Heart left ventricle (tissue), 13 donors: ENCODE measurements at regions not wholly inside any gene's neighbourhood (a gene's known extent, or its start where the extent isn't known, plus 50 kb on each side); places are given as distances from the start of the nearest gene placed in this dataset.

ENCODE experiments used
- POLR2A ChIP-seq, 2 donors: fragments of 450-650 bp; IDR thresholded peaks; one replicate each; pipeline ENCODE4 v1.6.1; 2017; ENCODE audit warnings: antibody characterized with exemption in 2 of 2, mild to moderate bottlenecking in 2 of 2, moderate library complexity in 2 of 2
- TF ChIP-seq, protein P1 (sequence below), 12 donors: fragments of 200-600 bp; sonication (generic) in 4 of 12; IDR thresholded peaks; one replicate each; pipeline versions ENCODE4 v1.5.0 to v1.8.0; 2018 to 2022; ENCODE audit warnings: antibody characterized with exemption in 12 of 12, mild to moderate bottlenecking in 5 of 12
- donor health status: ischemic (EF 13 %, LVEDD 7.1; RV severe dilation, severe dysfunction).
- donor health status: DM: no; HTN: yes; CAD: no.
- donor health status: DM: no; HTN: no; CAD: no.
- donor health status: ischemic (EF 25% LVEDD 6.9; RV normal size, moderate dysfunction).
- donor health status: ischemic (EF 25% LVEDD 5.7; RV mildly dilated, moderate dysfunction).
- donor health status: ischemic (EF 35%, LVEDD 5.7; RV mildly dilated, moderate dysfunction).
- donor health status: nonischemic (EF 11% LVEDD 7.7; RV severe dilation, severe dysfunction).
- donor health status: DM: yes; HTN: yes; CAD: no.
- donor health status: PGD.
- donor health status: ischemic (EF 29% LVEDD 5.4; RV normal size, mild dysfunction).
- donor health status: nonischemic (EF 23%, LVEDD 6.1; RV moderate dilation, normal function).

DNA sequence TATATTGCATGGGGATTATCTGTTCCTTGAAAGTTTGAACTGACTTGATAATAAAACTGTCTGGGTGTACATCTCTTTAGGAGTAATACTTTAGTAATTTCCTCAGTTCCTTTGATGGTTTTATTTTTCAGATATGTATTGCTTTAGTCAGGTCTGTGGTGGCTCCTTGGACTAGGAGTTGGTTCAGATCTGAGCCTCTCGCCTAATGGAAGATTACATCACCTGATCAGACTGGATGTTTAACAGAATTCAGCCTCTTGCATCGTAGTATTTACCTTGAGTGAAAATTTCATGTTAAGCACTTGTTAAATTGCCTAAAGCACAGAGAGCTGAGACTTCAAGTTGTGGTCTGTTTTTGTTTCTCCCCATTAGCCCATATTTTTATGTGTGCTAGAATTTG is 267.3 kb downstream of the MAP2K4 start:
- no peak for TF ChIP-seq POLR2A (IDR thresholded peaks at IDR 0.05)
- TF ChIP-seq, protein P1, sequence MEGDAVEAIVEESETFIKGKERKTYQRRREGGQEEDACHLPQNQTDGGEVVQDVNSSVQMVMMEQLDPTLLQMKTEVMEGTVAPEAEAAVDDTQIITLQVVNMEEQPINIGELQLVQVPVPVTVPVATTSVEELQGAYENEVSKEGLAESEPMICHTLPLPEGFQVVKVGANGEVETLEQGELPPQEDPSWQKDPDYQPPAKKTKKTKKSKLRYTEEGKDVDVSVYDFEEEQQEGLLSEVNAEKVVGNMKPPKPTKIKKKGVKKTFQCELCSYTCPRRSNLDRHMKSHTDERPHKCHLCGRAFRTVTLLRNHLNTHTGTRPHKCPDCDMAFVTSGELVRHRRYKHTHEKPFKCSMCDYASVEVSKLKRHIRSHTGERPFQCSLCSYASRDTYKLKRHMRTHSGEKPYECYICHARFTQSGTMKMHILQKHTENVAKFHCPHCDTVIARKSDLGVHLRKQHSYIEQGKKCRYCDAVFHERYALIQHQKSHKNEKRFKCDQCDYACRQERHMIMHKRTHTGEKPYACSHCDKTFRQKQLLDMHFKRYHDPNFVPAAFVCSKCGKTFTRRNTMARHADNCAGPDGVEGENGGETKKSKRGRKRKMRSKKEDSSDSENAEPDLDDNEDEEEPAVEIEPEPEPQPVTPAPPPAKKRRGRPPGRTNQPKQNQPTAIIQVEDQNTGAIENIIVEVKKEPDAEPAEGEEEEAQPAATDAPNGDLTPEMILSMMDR (IDR thresholded peaks at IDR 0.05): no peak
